ENCODE measurements at regions not wholly inside any gene's neighbourhood (a gene's known extent, or its start where the extent isn't known, plus 50 kb on each side); places are given as distances from the start of the nearest gene placed in this dataset.

- TF ChIP-seq USF2 (IDR thresholded peaks at IDR 0.05; ENCODE audit: low read depth, low read length) (no peak), POLR2A (IDR thresholded peaks at IDR 0.05; ENCODE audit: low read depth, low read length) (no peak), CTCF (conservative IDR thresholded peaks at IDR 0.05; ENCODE audit: low read depth, low read length) (no peak)
Measured at GRCh38 chr3:31291818-31292217, 240.9 kb upstream of the STT3B start.

All from IMR-90 (cell line).